ENCODE measurements at regions not wholly inside any gene's neighbourhood (a gene's known extent, or its start where the extent isn't known, plus 50 kb on each side); places are given as distances from the start of the nearest gene placed in this dataset.

DNA sequence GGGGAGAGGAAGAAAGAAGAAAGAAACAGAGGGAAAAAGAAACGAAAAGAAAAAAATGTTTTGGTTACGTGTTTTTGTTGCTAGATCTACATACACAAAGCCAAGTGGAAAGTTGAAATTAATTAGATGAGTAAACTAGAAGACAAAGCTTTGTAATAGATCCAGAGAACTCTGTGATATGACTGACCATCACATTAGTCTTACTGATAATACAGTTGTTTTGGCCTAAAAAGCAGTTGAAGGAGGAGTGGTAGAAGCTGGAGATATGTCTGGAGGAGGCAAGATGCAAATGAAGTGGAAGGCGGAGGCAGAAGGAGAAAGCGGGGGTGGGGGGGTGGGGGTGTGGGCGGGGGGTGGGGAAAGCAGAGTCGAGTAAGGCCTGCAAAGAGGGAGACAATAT, 500.1 kb upstream of the ID4 start:
- TF ChIP-seq, protein P1, sequence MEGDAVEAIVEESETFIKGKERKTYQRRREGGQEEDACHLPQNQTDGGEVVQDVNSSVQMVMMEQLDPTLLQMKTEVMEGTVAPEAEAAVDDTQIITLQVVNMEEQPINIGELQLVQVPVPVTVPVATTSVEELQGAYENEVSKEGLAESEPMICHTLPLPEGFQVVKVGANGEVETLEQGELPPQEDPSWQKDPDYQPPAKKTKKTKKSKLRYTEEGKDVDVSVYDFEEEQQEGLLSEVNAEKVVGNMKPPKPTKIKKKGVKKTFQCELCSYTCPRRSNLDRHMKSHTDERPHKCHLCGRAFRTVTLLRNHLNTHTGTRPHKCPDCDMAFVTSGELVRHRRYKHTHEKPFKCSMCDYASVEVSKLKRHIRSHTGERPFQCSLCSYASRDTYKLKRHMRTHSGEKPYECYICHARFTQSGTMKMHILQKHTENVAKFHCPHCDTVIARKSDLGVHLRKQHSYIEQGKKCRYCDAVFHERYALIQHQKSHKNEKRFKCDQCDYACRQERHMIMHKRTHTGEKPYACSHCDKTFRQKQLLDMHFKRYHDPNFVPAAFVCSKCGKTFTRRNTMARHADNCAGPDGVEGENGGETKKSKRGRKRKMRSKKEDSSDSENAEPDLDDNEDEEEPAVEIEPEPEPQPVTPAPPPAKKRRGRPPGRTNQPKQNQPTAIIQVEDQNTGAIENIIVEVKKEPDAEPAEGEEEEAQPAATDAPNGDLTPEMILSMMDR (IDR thresholded peaks at IDR 0.05 in 2 of 3, conservative IDR thresholded peaks at IDR 0.05 in 1 of 3; ENCODE audit: borderline replicate concordance in 1 of 3, insufficient read depth in 1 of 3, low read depth in 2 of 3, low read length in 2 of 3): no peak
- TF ChIP-seq, protein P2, sequence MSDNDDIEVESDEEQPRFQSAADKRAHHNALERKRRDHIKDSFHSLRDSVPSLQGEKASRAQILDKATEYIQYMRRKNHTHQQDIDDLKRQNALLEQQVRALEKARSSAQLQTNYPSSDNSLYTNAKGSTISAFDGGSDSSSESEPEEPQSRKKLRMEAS (IDR thresholded peaks at IDR 0.05): no peak
- TF ChIP-seq EZH2 (IDR thresholded peaks at IDR 0.05) (no peak), ZFX (IDR thresholded peaks at IDR 0.05) (no peak), POLR2AphosphoS5 (IDR thresholded peaks at IDR 0.05; ENCODE audit: low read depth, low read length) (no peak), CEBPB (IDR thresholded peaks at IDR 0.05; ENCODE audit: low read depth) (no peak), RAD21 (IDR thresholded peaks at IDR 0.05; ENCODE audit: low read depth) (no peak), POLR2A (IDR thresholded peaks at IDR 0.05; ENCODE audit: borderline replicate concordance, extremely low read depth, insufficient read depth, insufficient read length) (no peak)
